EH (cell line): ENCODE measurements at regions not wholly inside any gene's neighbourhood (a gene's known extent, or its start where the extent isn't known, plus 50 kb on each side); places are given as distances from the start of the nearest gene placed in this dataset.

Experiments used
- DNase-seq: peaks from one replicate; pipeline ENCODE4 v3.0.0-alpha.2; 2015; ENCODE audit warnings: low read depth

DNA sequence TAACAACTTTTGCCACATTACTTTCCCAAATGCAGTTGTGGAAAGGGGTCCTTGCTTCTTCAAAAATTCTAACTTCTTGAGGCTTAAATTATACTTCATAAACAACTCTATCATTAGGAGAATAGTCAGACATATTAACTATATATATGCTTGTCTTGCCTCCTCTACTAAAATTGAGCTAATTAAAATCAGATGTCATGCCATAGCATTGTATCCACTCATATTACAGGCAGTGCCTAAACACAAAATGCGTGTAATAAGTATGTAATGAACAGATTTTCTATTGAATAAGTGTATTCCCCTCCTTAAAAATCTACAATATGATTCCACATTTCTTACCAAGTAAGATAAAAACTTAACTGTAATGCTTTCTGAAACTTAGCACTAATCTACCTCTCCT is 204.5 kb downstream of the PLK2 start:
- no peak for DNase-seq

DNA sequence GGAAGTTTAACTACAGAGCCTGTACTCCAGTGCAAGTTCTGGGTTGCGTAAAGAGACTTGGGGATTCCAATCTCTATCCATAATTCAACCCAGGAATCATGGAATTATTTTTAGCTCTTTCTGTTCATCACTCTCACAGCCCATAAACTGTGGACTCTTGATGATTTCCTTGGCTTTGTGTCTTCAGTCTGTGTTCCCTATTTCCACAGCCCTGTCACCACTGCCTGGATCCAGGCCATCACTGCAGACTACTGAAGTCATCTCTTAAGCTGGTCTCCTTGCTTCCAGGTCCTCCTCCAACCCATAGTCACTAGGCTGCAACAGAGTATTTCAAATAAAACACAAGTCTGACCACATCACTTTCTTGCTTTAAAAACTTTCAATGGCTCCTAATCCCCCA is 211.7 kb downstream of the PLK2 start:
- DNase-seq, result peak; percentile 77

DNA sequence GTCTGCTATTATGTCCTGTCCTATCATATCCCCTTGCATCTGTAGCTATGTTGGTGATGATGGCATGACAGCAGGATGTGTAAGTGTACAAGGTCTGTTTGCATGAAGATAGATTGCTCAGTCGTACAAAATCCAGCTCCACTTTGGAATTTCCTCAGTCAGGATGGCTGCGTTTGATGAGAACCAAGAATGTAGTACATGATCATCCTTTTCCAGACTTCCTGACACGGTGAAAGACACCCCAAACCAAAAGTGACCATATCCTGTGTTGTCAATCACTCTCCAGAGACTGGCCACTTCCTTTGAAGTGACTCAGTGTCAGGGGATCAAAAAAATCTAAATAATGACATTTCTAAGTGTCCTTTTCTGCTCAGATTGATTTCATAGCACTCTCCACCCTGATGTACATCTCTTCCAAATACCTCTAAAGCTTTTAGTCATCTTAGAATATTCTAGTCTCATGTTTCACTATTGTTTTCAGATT is 213.4 kb downstream of the PLK2 start:
- DNase-seq, result peak; percentile 48

DNA sequence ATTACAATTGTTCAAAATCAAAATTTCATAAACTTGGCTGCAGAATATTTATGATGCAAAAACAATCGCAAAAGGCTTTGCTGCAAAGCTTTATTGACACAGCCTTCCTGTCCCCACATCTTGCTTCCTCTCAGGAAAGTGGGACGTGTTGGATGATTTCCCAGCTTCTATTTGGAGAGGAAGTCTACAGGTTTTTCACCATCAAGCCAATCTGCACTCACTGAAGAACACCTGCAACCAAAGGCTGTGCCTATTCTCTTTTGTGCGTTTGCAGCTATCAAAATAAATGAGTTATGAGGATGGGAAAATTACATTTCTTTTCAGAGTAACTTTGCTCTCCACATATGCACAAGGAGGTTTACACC is 214.4 kb downstream of the PLK2 start:
- no peak for DNase-seq

DNA sequence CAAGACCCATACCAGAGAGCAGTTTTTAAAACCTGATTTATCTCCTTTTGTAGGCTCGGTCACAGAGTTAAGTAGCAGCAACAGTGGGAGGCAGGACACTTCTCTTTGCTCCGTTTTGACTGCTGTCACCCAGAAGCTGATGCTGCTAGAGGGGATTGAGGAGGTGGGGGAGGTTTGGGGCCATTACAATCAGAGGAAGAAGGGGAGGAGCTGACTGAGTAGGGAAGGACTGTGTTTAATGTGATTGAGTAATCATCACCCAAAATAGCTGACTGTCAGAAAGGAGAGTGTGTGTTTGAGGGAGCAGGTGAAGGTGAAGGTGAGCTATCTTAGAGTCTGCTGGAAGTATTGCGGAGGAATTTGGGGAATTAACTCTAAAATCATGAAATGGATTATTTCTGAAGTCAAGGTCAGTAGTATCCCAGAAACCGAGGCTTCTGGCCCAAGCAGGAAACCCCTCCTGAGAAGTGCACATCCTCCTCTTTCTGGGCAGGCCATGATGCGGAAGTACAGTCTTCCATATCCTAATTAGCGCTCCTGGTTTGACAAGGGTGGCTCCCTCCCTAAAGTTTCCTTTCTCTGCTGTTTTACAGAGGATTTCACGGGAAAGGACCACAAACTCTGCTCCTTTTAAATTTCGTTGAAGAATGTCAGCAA is 214.9 kb downstream of the PLK2 start:
- no peak for DNase-seq

DNA sequence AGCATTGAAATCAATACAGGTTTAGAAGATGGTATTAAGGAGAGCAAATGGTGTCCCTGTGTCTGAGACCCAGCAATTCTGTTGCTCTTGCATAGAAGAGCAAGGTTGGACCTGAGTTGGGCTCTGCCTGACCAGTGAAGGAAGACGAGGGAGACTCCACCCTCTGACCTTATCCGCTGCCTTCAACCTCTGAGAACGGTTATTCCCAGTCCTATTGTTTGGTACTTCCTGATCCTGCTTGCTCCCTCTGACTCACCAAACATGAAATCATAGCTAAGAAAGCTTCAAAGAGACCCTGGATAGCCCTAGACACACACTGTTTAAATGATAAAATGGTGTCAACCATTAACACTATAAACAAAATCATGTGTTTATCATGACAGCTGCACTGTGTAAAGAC is 218.5 kb downstream of the PLK2 start:
- no peak for DNase-seq

DNA sequence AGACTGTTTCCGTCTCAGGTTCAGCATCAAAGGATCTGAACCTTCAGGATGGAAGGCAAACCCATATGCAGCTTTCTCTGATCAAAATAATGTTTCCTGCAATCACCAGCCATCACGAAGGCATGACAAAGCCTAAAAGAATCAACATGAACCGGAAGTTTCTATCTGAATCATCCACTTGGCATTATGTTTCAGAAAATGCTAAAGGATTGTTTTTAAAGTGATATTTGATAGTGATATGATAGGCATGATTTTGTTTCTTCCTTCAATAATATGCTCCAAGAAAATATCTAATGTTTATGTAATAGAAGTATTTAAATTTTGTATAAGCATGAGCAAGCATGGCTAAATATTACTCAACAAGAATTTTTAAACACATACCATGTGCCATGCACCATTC is 219.6 kb downstream of the PLK2 start:
- DNase-seq, result peak; percentile 83

DNA sequence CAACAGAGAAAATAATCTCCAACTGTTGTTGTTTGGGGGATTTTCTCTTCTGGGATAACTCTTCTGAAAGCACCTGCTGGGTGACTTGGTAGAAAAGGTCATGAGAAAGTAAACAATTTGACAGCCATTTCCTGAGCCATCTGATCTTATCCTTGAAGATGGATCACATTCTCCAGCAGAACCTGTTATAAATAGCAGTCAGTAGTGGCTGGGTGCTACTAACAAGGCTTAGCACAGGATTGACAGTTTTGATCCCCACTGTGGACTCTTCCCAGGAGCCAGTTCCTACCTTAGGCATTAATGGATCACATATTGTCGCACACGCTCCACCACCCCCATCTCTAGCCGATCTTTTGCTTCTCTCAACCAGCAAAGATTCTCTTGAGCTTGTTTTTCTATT is 220.2 kb downstream of the PLK2 start:
- DNase-seq, result no peak

DNA sequence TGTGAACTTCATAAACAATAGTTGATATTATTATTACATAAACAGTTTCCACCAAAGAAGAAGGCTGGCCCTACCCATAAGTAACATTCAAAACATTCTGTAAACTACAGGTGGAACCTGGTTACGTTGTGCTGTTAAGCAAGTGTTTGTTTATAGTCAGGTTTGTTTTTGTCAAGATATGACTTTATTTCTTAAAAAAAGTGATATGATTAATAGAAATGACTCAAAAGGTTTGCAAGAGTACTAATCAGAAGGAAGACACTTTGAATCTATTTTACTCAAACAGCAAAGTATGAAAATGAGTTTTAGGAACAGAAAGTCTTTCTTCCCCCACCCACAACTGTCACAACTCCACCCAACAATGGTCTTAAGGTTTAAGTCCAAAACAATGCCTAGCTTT is 220.8 kb downstream of the PLK2 start:
- DNase-seq, result no peak

DNA sequence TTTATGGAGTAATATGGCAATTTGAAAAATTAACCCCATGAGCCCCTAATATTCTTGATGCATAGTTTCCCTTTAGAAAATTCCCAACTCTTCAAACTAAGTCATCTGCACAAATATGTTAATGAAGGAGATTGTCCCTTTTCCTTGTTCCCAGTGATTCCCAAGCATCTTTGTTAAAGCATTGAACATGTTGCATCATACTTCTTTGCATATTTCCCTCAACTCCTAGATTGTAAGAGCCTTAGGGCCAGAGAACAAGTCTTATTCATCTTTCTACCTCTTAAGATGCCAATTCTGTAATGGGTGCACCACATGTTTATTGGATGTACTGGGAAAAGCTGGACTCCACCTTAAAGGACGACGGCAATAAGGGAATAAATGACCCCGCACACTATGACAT is 223.4 kb downstream of the PLK2 start:
- DNase-seq, result no peak

DNA sequence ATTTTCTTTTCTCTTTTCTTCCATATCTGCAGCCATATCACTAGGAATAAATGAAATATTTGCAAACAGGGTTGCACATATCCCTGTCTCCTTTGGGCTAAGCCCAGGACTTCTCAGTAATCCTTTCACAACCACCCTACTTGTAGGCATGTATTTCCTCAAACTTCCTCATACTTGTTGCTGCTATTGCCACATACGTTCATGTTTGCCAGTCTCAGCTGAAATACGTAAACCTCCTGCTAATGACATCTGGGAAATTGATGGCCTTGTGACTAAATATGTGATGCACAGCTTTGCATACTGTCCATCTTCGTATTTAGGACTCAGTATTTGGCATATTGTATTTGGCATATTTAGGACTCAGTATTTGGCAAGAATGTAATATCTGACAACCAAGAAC is 224.6 kb downstream of the PLK2 start:
- DNase-seq, result peak; percentile 37

DNA sequence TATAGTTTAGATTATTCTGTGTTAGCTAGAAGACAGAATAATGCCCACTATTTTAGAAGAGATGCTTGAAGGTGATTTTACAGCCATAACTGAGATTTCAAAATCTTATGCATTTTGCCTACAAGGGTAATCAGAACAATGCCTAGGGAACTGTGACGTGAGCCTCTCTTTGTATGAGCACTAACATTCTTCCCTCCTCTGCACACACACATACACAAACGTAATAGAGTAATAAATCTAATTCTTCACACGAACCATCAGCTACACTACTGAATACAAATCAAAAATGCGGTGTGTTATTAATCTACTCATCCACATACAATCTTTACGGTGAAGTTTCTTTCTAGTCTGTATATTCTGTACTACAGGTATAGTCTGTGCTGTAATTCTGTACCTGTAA is 227.8 kb downstream of the PLK2 start:
- DNase-seq, result no peak

DNA sequence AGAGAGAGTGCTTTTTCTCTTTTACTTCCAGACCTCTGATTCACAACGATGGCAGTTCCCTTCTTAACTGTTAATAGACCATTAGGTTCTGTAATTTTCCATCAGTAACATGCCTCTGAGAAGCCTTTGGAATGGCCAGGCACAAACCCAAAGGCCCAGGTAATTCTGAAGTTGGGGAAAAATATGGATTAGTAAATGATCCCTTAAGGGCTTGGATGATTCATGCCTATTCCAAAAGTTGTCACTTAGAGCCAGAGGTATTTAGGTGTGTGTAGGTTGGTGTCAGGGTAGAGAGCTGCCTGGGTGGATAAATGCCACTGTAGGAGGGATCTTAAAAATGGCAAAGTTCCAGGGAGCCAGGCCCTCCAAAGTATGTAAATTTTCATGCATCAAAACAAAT is 228.8 kb downstream of the PLK2 start:
- peak; percentile 36 for DNase-seq

DNA sequence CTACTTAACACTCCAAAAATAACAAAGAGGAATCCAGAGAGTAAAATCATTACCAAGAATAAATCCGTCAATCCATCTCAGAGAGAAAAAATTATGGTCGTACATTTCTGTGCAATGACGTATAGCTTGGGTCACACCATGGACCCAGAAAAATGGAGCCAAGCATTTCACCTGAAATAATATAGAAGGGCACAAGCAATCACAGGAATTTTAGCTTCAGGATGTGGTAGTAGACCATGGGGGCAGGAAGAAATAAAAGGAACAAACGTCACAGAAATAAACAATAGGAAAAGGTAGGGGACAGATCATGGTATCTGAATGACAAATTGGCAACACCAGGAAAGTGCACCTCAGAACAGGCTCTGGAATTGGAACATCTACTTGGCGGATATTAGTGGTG is 231.0 kb downstream of the PLK2 start:
- DNase-seq, result no peak

DNA sequence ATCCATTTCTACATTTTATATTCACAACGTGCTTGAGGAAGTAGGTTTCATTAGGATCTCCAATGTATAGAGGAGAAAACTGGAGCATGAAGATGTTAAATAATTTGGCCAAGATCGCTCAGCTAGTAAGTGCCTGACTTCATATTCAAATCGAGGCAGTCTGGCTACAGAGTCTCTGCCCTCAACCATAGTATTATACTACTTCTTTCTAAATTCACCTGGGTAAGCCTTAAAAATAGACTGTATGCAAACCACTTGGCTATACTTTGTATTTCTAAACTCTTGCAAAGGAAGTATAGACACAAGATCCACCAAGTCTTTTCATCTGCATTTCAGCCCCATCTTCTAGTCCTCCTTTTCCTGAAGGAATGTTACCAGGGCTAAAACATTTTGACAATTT is 232.0 kb downstream of the PLK2 start:
- no peak for DNase-seq

DNA sequence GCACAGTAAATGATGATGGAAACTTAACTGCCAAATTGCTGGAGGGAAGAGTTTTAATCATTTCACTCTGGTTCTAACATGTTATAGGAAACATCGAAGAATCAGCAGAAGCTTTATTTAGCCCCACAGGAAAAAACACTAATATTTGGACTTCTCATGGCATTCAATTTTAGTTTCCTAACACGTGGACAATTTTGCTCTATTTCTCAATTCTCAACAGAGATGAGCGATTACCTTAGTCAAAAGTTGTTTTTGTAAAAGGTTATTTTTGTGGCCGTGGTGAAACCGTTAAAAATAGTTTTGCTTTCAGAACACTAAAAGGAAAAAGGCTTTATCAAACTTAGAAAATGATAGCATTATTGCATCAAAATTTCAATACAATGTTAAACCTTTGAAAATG is 235.2 kb downstream of the PLK2 start:
- DNase-seq, result no peak

DNA sequence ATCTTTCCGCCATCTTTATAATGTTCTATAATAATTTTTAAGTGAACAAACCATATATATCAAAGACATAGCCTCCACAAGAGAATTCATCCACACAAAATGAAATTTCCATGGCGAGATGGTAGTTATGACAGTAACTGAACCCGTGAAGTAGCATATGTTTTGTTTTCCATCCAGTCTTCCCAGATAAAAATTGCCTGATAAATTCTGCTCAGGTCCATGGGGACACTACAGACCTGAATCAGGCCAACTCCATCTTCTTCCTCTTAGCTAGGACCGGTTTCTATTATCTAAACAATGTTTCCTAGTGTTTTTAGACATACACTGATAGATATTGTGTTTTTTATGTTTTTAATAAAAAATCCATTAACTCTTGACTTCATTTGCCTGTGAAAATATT is 235.7 kb downstream of the PLK2 start:
- DNase-seq, result no peak

DNA sequence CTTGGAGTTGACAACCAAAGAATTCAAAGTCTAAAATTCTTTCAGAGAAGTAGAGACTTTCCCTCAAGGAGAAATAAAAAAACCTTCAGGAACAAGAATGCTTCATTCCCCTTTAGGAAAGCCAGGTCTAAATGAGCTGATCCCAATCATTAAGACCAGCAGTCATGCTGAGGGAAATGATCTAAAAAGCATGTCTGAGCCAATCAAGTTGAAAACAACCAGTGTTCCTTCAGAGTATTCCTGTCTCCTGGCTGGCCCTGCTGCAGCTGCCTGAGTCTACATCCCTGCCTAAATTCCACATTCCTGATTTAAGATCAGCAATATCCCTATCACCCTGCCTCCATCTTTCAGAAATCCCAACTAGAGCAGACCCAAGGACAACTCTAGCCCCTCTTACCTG is 244.5 kb downstream of the PLK2 start:
- DNase-seq, result no peak

DNA sequence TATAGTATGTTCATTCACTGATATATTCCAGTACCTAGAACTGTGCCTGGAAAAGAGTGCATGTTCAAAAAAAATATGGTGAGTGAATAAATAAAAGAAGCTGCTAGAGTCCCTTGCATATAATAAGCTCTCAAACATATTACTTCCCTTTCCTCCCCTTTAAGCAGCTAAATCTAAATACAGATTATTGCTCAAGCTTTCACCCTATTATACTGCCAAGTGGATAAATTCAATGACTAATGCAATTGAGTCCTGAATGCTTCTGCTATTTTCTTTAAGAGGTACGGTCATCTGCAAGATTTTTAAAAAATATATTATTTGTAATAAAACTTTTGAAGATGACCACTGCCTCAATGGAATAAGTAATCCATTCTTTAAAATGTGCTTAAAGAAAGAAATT is 248.4 kb downstream of the PLK2 start:
- no peak for DNase-seq

DNA sequence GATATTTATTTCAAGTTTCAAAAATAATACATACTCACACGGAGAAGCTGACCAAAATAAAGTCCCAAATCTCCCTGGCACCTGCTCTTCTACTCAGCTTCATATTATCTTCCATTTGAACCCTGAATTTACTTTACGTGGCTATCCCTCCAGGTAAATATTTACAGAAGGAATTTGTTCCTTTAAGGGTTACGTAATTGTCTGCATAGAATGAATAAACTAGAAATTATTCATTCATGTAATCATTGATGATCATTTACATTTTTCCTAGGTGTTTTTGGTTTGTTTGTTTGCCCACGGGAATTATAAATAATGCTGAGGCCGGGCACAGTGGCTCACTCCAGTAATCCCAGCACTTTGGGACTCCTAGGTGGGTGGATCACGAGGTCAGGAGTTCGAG is 251.2 kb downstream of the PLK2 start:
- DNase-seq, result no peak

DNA sequence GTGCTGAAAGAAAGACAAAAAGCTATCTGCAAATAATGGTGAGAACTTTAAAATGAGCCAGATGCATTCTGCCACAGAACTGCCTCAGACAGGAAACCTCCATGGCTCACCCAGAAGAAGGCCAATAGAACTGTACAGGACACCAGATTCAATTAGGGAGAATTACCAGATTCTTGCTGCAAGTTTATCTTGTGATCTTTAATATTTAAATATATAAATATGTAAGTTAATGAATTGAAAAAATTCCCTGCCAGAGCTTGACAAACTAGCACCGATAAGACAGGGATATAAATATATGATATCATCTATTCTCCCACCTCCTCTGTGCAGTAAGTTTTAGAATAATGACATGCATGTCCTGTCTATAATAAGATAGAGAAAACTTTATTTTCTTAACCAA is 252.8 kb downstream of the PLK2 start:
- DNase-seq, result no peak

DNA sequence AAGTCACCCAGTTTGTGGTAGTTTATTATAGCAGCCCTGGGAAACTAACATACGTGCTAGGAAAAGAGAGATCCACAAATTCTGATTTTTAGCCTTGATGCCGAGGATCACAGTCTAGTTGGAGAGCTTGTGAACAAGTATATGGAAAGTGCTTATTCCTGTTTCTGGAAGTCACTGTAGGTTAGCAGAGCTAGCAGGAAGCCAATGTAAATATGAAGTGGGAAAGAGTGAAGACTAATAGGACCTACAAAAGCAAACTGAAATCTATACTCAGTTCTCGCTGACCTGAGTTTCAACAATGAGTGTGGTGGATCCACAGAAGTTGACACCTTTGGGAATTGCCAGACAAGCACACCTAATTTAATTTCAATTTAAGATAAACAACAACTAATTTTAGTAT is 254.9 kb downstream of the PLK2 start:
- no peak for DNase-seq

DNA sequence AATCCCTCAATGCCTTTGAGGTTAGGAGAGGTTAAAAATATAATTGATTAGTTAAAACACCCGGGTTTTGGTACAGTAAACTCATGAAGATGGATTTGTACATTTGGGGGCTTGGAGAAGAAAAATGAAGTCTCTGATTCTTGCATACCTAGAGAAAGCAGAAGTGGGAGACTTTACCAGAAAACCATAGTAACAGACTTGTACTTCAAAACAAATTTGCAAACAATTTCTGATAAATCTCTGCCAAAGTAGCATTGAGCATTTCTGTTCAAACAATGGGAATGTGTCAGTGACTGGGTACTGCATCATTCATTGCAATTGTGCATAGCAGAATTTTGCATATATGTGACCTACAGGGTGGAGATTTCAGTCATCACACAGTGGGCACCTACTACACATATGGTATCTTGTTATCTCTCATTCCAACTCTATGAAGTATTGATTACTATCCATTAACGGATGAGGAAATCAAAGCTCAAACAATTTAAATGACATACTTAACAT is 256.9 kb downstream of the PLK2 start:
- DNase-seq, result no peak

DNA sequence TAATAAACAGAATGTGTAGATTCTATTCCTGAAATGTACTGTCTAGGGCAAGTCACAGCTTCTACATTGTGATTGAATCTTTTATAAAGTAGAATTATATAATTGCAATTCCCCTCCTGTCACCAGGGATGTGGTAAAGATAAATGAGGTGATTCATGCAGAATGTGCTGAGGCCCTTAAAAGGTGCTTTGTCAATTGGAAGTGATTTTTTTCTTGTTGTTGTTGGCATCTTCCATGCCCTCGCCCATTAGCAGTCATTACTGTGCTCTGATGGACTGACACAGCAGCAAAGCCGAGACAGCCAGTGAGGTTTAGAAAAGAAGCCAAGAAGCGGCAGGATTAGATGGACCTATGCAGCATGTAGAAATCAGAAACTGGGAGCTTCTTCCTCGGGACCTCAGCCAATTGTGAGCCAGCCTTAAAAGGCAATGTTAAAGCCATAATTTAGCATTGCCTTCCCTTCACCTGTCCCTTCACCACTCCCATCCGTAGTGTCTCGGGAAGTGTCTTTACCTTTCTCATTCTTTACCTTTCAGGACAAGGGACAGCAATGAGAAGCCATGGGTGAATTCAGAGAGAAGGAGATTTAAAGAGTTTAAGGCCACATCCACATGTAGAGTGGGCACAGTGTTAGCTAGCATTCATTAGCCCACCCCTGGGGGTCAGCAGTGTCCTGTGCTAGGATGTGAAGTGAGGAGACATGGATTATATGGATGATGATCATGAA is 257.8 kb downstream of the PLK2 start:
- DNase-seq, result peak; percentile 16
